ENCODE measurements at regions not wholly inside any gene's neighbourhood (a gene's known extent, or its start where the extent isn't known, plus 50 kb on each side); places are given as distances from the start of the nearest gene placed in this dataset.
A peak's percentile ranks its signal among the peaks of the same experiment; 100 is the strongest.

GRCh38 chr3:35439663-35440062 lies 199.7 kb upstream of the ARPP21 start:
- H3K9ac ChIP-seq (ENCODE audit: low read length), result no peak overlapping the region
- H3K4me3 ChIP-seq (ENCODE audit: insufficient read depth, low read length, poor library complexity, severe bottlenecking), result no peak overlapping the region
- H3K9me3 ChIP-seq (ENCODE audit: insufficient read depth, low read length), result 0 out of 2 replicates have a peak, but pooled peaks cover 3% of the 10 kb centered on the region
- H2AFZ ChIP-seq (ENCODE audit: low read depth, low read length, severe bottlenecking), result peak overlapping the region; percentile 17
- no peak overlapping the region for H3K27ac ChIP-seq (ENCODE audit: low read depth, low read length)
- no peak overlapping the region for H3K4me2 ChIP-seq (ENCODE audit: low read depth, low read length, poor library complexity, severe bottlenecking)
- no peaks in the 10 kb centered on the region for H3K79me2 ChIP-seq (ENCODE audit: insufficient read depth, low read length)
- no peaks in the 10 kb centered on the region for H3K36me3 ChIP-seq (ENCODE audit: low read length)
- no peaks in the 10 kb centered on the region for H3F3A ChIP-seq (ENCODE audit: insufficient read depth)
- no peaks in the 10 kb centered on the region for H3K9me2 ChIP-seq (replicated peaks; ENCODE audit: insufficient read depth, low read length)
- no peaks in the 10 kb centered on the region for H4K20me1 ChIP-seq (ENCODE audit: low read depth, low read length)
- TF ChIP-seq EZH2phosphoT487 (conservative IDR thresholded peaks at IDR 0.05; ENCODE audit: low read length) (no peak), CTCF (IDR thresholded peaks at IDR 0.05; ENCODE audit: insufficient read depth, low read length, poor library complexity, severe bottlenecking) (no peak)
- H3K27me3 ChIP-seq (ENCODE audit: low read length), result no peaks in the 10 kb centered on the region

- no peak for TF ChIP-seq EZH2phosphoT487 (conservative IDR thresholded peaks at IDR 0.05; ENCODE audit: low read length)
- no peak for TF ChIP-seq CTCF (IDR thresholded peaks at IDR 0.05; ENCODE audit: insufficient read depth, low read length, poor library complexity, severe bottlenecking)
- Histone ChIP-seq H2AFZ (ENCODE audit: low read depth, low read length, severe bottlenecking) (no peak overlapping the region), H3K4me3 (ENCODE audit: insufficient read depth, low read length, poor library complexity, severe bottlenecking) (no peak overlapping the region), H3K9ac (ENCODE audit: low read length) (no peak overlapping the region), H3K79me2 (ENCODE audit: insufficient read depth, low read length) (no peaks in the 10 kb centered on the region), H4K20me1 (ENCODE audit: low read depth, low read length) (no peaks in the 10 kb centered on the region), H3K36me3 (ENCODE audit: low read length) (no peaks in the 10 kb centered on the region), H3K9me2 (replicated peaks; ENCODE audit: insufficient read depth, low read length) (no peaks in the 10 kb centered on the region), H3F3A (ENCODE audit: insufficient read depth) (no peaks in the 10 kb centered on the region), H3K27me3 (ENCODE audit: low read length) (no peaks in the 10 kb centered on the region), H3K4me2 (ENCODE audit: low read depth, low read length, poor library complexity, severe bottlenecking) (no peak overlapping the region), H3K9me3 (ENCODE audit: insufficient read depth, low read length) (0 out of 2 replicates have a peak, but pooled peaks cover 3% of the 10 kb centered on the region), H3K27ac (ENCODE audit: low read depth, low read length) (no peak overlapping the region)
These were observed 198.5 kb upstream of the ARPP21 start for GRCh38 chr3:35440826-35441225.

GRCh38 chr3:35446896-35447295 lies 192.4 kb upstream of the ARPP21 start:
- no peak overlapping the region for H3K9ac ChIP-seq (ENCODE audit: low read length)
- no peak overlapping the region for H3K4me3 ChIP-seq (ENCODE audit: insufficient read depth, low read length, poor library complexity, severe bottlenecking)
- H3K27ac ChIP-seq (ENCODE audit: low read depth, low read length), result no peak overlapping the region
- H2AFZ ChIP-seq (ENCODE audit: low read depth, low read length, severe bottlenecking), result no peak overlapping the region
- no peaks in the 10 kb centered on the region for H3K9me3 ChIP-seq (ENCODE audit: insufficient read depth, low read length)
- H3K9me2 ChIP-seq (replicated peaks; ENCODE audit: insufficient read depth, low read length), result no peaks in the 10 kb centered on the region
- no peaks in the 10 kb centered on the region for H3K79me2 ChIP-seq (ENCODE audit: insufficient read depth, low read length)
- no peaks in the 10 kb centered on the region for H4K20me1 ChIP-seq (ENCODE audit: low read depth, low read length)
- no peaks in the 10 kb centered on the region for H3K36me3 ChIP-seq (ENCODE audit: low read length)
- no peak overlapping the region for H3K4me2 ChIP-seq (ENCODE audit: low read depth, low read length, poor library complexity, severe bottlenecking)
- TF ChIP-seq EZH2phosphoT487 (conservative IDR thresholded peaks at IDR 0.05; ENCODE audit: low read length) (no peak), CTCF (IDR thresholded peaks at IDR 0.05; ENCODE audit: insufficient read depth, low read length, poor library complexity, severe bottlenecking) (no peak)
- no peaks in the 10 kb centered on the region for H3K27me3 ChIP-seq (ENCODE audit: low read length)
- no peaks in the 10 kb centered on the region for H3F3A ChIP-seq (ENCODE audit: insufficient read depth)
